ENCODE measurements at regions not wholly inside any gene's neighbourhood (a gene's known extent, or its start where the extent isn't known, plus 50 kb on each side); places are given as distances from the start of the nearest gene placed in this dataset.

DNA sequence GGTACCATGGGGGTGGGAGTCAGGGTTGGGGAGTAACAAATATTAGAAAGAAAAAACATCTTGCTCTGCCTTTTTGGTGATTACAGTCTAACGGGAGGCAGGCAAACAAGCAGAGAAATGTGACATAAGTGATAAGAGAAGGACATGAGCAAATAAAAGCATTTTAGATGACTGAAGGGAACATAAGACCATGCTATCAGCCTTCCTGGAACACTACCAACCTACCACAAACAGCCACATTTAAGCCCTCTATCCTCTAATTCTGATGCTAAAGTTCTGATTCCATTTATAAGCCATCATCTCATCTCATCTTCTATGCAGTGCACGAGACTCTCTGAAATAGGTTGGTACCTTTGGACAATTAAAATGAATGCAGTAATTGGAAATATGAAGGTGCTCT, 243.4 kb upstream of the P2RY1 start (continued):
- TF ChIP-seq ZKSCAN8 (CRISPR knock-in tag; IDR thresholded peaks at IDR 0.05) (no peak), DPF2 (IDR thresholded peaks at IDR 0.05) (peak; percentile 93), ZNF408 (CRISPR knock-in tag; IDR thresholded peaks at IDR 0.05; ENCODE audit: low read depth) (no peak), STAT5A (IDR thresholded peaks at IDR 0.05; ENCODE audit: borderline replicate concordance, low read length) (peak; percentile 66), TAL1 (IDR thresholded peaks at IDR 0.05) (peak; percentile 86), SOX6 (IDR thresholded peaks at IDR 0.05) (peak; percentile 61), SMARCE1 (IDR thresholded peaks at IDR 0.05) (peak; percentile 90), MYC (IDR thresholded peaks at IDR 0.05; ENCODE audit: low read depth, low read length) (no peak; the same call in 1 of the 2 replicates), MYC (CRISPR knock-in tag; IDR thresholded peaks at IDR 0.05; ENCODE audit: borderline replicate concordance, low read depth) (no peak), FOXJ3 (CRISPR knock-in tag; IDR thresholded peaks at IDR 0.05) (no peak), POLR2AphosphoS5 (IDR thresholded peaks at IDR 0.05; ENCODE audit: control insufficient read depth, insufficient read depth, low read depth, low read length) (peak; percentile 74), SMARCB1 (IDR thresholded peaks at IDR 0.05; ENCODE audit: insufficient read length, low read depth) (no peak), EHMT2 (IDR thresholded peaks at IDR 0.05) (0 out of 2 replicates have a peak, but pooled peaks have one; percentile 24), FOXA3 (CRISPR knock-in tag; conservative IDR thresholded peaks at IDR 0.05 in 1 of 2, IDR thresholded peaks at IDR 0.05 in 1 of 2) (peak in 1 of 2 experiments; percentile 90; a peak in 3 of 4 replicates), TRIM28 (IDR thresholded peaks at IDR 0.05) (0 out of 2 replicates have a peak, but pooled peaks have one; percentile 41), CBFA2T2 (conservative IDR thresholded peaks at IDR 0.05) (peak; percentile 89), SMARCA4 (IDR thresholded peaks at IDR 0.05) (peak; percentile 93), DACH1 (IDR thresholded peaks at IDR 0.05; ENCODE audit: partially characterized antibody) (peak; percentile 78), BRF1 (IDR thresholded peaks at IDR 0.05; ENCODE audit: borderline replicate concordance, extremely low read depth, insufficient read length) (no peak), FOXK2 (conservative IDR thresholded peaks at IDR 0.05 in 1 of 2, IDR thresholded peaks at IDR 0.05 in 1 of 2; ENCODE audit: low read depth in 2 of 2) (peak; percentile 24 to 38; a peak in 1 of 4 replicates), TGIF2 (CRISPR knock-in tag; IDR thresholded peaks at IDR 0.05) (no peak), NBN (IDR thresholded peaks at IDR 0.05; ENCODE audit: low read depth) (0 out of 2 replicates have a peak, but pooled peaks have one; percentile 42), RNF2 (IDR thresholded peaks at IDR 0.05) (peak; percentile 37; the same call in 1 of the 2 replicates), KAT7 (CRISPR knock-in tag; IDR thresholded peaks at IDR 0.05; ENCODE audit: borderline replicate concordance) (no peak)
- TF ChIP-seq, protein P1, sequence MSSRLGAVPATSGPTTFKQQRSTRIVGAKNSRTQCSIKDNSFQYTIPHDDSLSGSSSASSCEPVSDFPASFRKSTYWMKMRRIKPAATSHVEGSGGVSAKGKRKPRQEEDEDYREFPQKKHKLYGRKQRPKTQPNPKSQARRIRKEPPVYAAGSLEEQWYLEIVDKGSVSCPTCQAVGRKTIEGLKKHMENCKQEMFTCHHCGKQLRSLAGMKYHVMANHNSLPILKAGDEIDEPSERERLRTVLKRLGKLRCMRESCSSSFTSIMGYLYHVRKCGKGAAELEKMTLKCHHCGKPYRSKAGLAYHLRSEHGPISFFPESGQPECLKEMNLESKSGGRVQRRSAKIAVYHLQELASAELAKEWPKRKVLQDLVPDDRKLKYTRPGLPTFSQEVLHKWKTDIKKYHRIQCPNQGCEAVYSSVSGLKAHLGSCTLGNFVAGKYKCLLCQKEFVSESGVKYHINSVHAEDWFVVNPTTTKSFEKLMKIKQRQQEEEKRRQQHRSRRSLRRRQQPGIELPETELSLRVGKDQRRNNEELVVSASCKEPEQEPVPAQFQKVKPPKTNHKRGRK (tag; IDR thresholded peaks at IDR 0.05): no peak
- TF ChIP-seq, protein P2, sequence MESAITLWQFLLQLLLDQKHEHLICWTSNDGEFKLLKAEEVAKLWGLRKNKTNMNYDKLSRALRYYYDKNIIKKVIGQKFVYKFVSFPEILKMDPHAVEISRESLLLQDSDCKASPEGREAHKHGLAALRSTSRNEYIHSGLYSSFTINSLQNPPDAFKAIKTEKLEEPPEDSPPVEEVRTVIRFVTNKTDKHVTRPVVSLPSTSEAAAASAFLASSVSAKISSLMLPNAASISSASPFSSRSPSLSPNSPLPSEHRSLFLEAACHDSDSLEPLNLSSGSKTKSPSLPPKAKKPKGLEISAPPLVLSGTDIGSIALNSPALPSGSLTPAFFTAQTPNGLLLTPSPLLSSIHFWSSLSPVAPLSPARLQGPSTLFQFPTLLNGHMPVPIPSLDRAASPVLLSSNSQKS (CRISPR knock-in tag; IDR thresholded peaks at IDR 0.05): no peak
- TF ChIP-seq, protein P3, sequence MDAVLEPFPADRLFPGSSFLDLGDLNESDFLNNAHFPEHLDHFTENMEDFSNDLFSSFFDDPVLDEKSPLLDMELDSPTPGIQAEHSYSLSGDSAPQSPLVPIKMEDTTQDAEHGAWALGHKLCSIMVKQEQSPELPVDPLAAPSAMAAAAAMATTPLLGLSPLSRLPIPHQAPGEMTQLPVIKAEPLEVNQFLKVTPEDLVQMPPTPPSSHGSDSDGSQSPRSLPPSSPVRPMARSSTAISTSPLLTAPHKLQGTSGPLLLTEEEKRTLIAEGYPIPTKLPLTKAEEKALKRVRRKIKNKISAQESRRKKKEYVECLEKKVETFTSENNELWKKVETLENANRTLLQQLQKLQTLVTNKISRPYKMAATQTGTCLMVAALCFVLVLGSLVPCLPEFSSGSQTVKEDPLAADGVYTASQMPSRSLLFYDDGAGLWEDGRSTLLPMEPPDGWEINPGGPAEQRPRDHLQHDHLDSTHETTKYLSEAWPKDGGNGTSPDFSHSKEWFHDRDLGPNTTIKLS (IDR thresholded peaks at IDR 0.05; ENCODE audit: borderline replicate concordance, low read depth): no peak

All from K562 (cell line).